Chondrocyte (in vitro differentiated cells): ENCODE measurements at regions not wholly inside any gene's neighbourhood (a gene's known extent, or its start where the extent isn't known, plus 50 kb on each side); places are given as distances from the start of the nearest gene placed in this dataset.

Experiments used
- DNase-seq: peaks from one replicate; pipeline ENCODE4 v3.0.0; 2021; ENCODE audit warnings: mixed read lengths, low spot score
- H3K27ac Mint-ChIP-seq: one replicate; pipeline ENCODE4 v1.8.0; 2021; ENCODE audit warnings: mild to moderate bottlenecking, moderate library complexity, mixed read lengths; ENCODE audit not compliant: unreplicated experiment
- H3K27me3 Mint-ChIP-seq: 2 replicates; pipeline ENCODE4 v1.8.0; 2021; ENCODE audit warnings: low read depth, mixed read lengths
- H3K36me3 Mint-ChIP-seq: 2 replicates; pipeline ENCODE4 v1.8.0; 2021; ENCODE audit warnings: low read depth, mixed read lengths
- H3K4me1 Mint-ChIP-seq: 2 replicates; pipeline ENCODE4 v1.8.0; 2021; ENCODE audit warnings: low read depth, mild to moderate bottlenecking, mixed read lengths
- H3K4me3 Mint-ChIP-seq: one replicate; pipeline ENCODE4 v1.8.0; 2021; ENCODE audit warnings: mild to moderate bottlenecking, moderate library complexity, mixed read lengths; ENCODE audit not compliant: unreplicated experiment
- H3K9me3 Mint-ChIP-seq: 2 replicates; pipeline ENCODE4 v1.8.0; 2021; ENCODE audit warnings: low read depth, mixed read lengths
- CTCF ChIP-seq: fragments of 200-600 bp; sonication (generic); IDR thresholded peaks from 2 replicates; pipeline ENCODE4 v1.5.0; 2021; ENCODE audit warnings: antibody characterized with exemption, mild to moderate bottlenecking, moderate library complexity

DNA sequence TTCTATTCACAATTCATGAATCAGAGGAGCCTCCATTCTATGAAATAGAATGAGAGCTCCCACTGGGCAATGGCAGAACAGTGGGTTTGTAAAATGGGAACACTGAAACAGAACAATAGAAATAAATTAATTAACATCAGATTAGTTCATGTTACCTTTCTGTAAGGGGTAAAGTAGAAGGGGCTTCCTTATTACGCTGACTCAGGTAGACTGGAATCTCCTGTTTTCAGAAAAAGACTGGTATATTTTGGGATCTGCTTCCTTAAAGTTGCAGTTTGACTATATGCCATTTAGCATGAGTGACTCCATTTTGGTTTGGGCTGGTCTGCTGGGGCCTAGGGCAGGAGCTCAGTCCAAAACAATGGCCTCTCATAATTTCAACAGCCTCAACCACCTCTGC, 52.8 kb upstream of the ZFAND3 start:
- Mint-ChIP-seq H3K4me1 (no peaks in the 10 kb centered on the region), H3K27ac (no peak overlapping the region)

DNA sequence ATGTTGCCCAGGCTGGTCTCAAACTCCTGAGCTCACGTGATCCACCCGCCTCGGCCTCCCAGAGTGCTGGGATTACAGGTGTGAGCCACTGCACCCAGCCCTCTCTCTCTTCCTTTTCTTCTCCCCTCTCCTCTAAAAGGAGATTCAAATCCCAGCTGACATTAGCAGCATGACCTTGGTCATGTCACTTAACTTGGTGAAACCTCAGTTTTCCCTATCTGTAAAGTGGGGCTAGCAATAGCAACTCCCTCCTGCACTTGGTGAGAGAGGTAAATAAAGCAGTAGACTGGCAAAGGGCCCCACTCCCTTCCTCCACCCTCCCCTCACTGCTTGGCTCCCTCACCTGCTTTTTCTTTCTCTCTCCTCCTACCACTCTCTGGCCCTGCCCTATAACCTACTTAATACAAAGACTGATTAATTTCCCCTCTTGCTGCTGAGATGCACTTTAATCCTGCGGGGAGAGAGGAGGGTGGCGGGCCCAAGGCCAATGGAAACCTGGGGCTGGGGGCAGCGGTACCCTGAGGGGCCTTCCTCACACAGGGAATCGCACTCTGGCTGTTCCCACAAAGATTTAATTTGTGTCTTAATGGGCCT, 54.2 kb upstream of the ZFAND3 start:
- Mint-ChIP-seq H3K4me1 (peaks cover 4% of the 10 kb centered on the region), H3K27ac (no peak overlapping the region), H3K27me3 (peaks cover 9% of the 10 kb centered on the region), H3K9me3 (no peaks in the 10 kb centered on the region), H3K36me3 (no peaks in the 10 kb centered on the region), H3K4me3 (no peak overlapping the region)
- no peak for TF ChIP-seq CTCF
- peak; percentile 9 for DNase-seq

More for the DNA sequence above, 52.8 kb upstream of the ZFAND3 start:
- Mint-ChIP-seq H3K9me3 (no peaks in the 10 kb centered on the region), H3K36me3 (no peaks in the 10 kb centered on the region), H3K27me3 (peaks cover 9% of the 10 kb centered on the region), H3K4me3 (no peak overlapping the region)
- TF ChIP-seq CTCF, result no peak
- DNase-seq, result no peak

- Mint-ChIP-seq H3K27me3 (peaks cover 7% of the 10 kb centered on the region), H3K27ac (no peak overlapping the region), H3K36me3 (no peaks in the 10 kb centered on the region), H3K4me3 (no peak overlapping the region), H3K9me3 (no peaks in the 10 kb centered on the region), H3K4me1 (peaks cover 16% of the 10 kb centered on the region)
- TF ChIP-seq CTCF, result no peak
- no peak for DNase-seq
Measured at GRCh38 chr6:37763413-37763812, 56.1 kb upstream of the ZFAND3 start.

GRCh38 chr6:37762806-37763205, 56.7 kb upstream of the ZFAND3 start:
- H3K9me3 Mint-ChIP-seq, result no peaks in the 10 kb centered on the region
- H3K27me3 Mint-ChIP-seq, result peaks cover 7% of the 10 kb centered on the region
- no peak overlapping the region for H3K4me3 Mint-ChIP-seq
- DNase-seq, result no peak
- no peak overlapping the region for H3K27ac Mint-ChIP-seq
- H3K4me1 Mint-ChIP-seq, result peaks cover 16% of the 10 kb centered on the region
- no peaks in the 10 kb centered on the region for H3K36me3 Mint-ChIP-seq
- TF ChIP-seq CTCF, result no peak

DNA sequence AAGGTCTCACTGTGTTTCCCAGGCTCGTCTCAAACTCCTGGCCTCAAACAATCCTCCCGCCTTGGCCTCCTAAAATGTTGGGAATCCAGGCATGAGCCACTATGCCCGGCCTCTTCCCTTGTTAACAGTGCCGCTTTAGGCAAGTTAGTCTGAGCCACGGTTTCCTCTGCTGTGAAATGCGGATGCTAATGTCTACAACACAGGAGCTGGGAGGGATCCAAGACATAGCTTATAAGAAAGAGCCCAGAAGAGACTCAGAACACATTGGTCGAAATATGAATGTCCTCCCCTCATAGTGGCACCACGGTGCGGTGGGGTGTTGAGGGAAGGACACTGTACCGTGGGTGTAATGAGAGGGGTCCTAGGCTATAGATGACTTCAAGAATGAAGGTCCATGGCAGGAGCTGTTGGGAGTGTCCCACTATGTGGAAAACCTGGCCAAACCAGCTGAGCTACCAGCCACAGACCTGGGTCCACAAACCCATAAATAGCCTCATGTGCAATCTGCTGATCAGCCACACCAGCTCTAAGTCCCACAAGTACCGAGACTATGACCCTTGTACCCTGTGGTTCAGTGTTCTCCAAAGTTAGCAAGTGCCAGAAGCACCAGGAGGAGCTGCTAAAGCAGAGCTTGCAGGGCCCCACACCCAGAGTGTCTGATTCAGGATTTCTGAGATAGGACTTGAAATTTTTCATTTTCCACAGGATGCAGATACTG, 57.8 kb upstream of the ZFAND3 start:
- Mint-ChIP-seq H3K27ac (no peak overlapping the region), H3K9me3 (no peaks in the 10 kb centered on the region)

More for the DNA sequence above, 57.8 kb upstream of the ZFAND3 start:
- H3K4me3 Mint-ChIP-seq, result no peak overlapping the region
- H3K36me3 Mint-ChIP-seq, result no peaks in the 10 kb centered on the region
- H3K27me3 Mint-ChIP-seq, result peaks cover 3% of the 10 kb centered on the region
- DNase-seq, result peak; percentile 26
- no peak for TF ChIP-seq CTCF
- peaks cover 16% of the 10 kb centered on the region for H3K4me1 Mint-ChIP-seq
